ENCODE measurements at regions not wholly inside any gene's neighbourhood (a gene's known extent, or its start where the extent isn't known, plus 50 kb on each side); places are given as distances from the start of the nearest gene placed in this dataset.

DNA sequence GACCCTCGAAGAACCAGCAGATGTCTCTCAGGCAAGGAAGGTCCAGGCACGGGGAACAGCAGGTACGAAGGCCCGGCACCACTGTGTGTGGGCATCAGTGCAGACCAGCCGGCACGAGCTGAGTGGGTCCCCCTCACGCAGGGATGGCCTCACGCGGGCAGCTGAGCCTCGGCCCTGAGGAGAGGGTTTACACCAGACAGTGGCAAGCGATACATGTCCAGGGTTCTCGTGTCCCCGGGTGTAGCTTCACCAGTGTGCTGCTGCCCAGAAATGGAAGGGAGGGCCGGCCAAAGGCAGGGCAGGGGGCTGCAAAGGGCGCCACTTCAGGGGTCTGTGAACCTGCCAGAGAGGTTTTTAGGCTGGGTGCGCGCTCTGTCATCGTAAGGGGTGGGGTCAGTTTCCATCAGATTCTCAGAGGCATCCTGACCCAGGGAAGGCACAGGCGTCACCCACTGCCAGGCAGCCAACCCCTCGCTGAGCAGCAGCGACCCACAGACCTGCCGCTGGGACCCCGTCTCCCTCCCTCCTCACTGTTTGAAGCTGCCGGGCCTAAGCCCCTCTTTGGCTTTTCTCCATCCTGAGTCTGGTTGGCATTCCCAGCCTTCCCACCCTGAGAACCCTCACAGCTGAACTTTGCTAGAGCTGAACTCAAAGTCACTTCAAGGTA is 107.0 kb downstream of the CPZ start:
- Histone ChIP-seq H3K36me3 (ENCODE audit: control insufficient read depth in 5 of 5, insufficient read depth in 5 of 5, low read length in 5 of 5) (no peaks in the 10 kb centered on the region), H3K27me3 (ENCODE audit: control insufficient read depth in 5 of 5, insufficient read depth in 4 of 5, low read length in 5 of 5) (peaks cover 42 to 65% (median 55%) of the 10 kb centered on the region in 5 donors), H3K9ac (ENCODE audit: low read length in 5 of 5) (no peak overlapping the region)

DNA sequence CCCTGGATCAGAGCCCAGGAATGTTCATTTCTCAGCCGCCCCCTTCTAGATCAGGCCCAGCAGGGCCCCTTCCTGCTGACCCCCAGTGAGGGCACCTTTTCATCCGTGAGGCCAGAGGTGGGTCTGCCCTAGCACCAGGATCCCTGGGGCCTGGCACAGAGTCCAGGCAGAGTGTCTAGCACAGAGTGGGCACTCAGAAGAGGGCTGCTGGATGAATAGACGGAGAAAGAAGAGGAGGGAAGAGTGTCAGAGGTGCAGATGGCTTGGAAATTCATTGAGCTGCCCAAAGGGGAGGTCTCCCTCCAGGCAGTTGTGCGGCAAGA is 106.5 kb downstream of the CPZ start:
- H3K4me3 ChIP-seq (ENCODE audit: low read depth in 1 of 5, low read length in 5 of 5): no peak overlapping the region
- H3K27ac ChIP-seq (ENCODE audit: low read depth, low read length): no peak overlapping the region
- no peak overlapping the region for H3K9ac ChIP-seq (ENCODE audit: low read length in 5 of 5)
- H3K4me1 ChIP-seq (ENCODE audit: control insufficient read depth in 5 of 5, insufficient read depth in 5 of 5, low read length in 5 of 5): peaks cover 0 to 3% (median 0%) of the 10 kb centered on the region in 5 donors
- peaks cover 42 to 68% (median 55%) of the 10 kb centered on the region in 5 donors for H3K27me3 ChIP-seq (ENCODE audit: control insufficient read depth in 5 of 5, insufficient read depth in 4 of 5, low read length in 5 of 5)
- H3K36me3 ChIP-seq (ENCODE audit: control insufficient read depth in 5 of 5, insufficient read depth in 5 of 5, low read length in 5 of 5): no peaks in the 10 kb centered on the region
- peaks cover 0 to 10% (median 4%) of the 10 kb centered on the region in 5 donors for H3K9me3 ChIP-seq (ENCODE audit: control insufficient read depth in 5 of 5, low read length in 5 of 5)

More for the DNA sequence above, 107.0 kb downstream of the CPZ start:
- no peak overlapping the region for H3K4me3 ChIP-seq (ENCODE audit: low read depth in 1 of 5, low read length in 5 of 5)
- H3K9me3 ChIP-seq (ENCODE audit: control insufficient read depth in 5 of 5, low read length in 5 of 5): peaks cover 0 to 10% (median 4%) of the 10 kb centered on the region in 5 donors
- H3K27ac ChIP-seq (ENCODE audit: low read depth, low read length): no peak overlapping the region
- peaks cover 0 to 3% (median 0%) of the 10 kb centered on the region in 5 donors for H3K4me1 ChIP-seq (ENCODE audit: control insufficient read depth in 5 of 5, insufficient read depth in 5 of 5, low read length in 5 of 5)

- no peak overlapping the region for H3K27ac ChIP-seq (ENCODE audit: low read depth, low read length)
- H3K36me3 ChIP-seq (ENCODE audit: control insufficient read depth in 5 of 5, insufficient read depth in 5 of 5, low read length in 5 of 5): no peaks in the 10 kb centered on the region
- peaks cover 37 to 64% (median 51%) of the 10 kb centered on the region in 5 donors for H3K27me3 ChIP-seq (ENCODE audit: control insufficient read depth in 5 of 5, insufficient read depth in 4 of 5, low read length in 5 of 5)
- H3K4me1 ChIP-seq (ENCODE audit: control insufficient read depth in 5 of 5, insufficient read depth in 5 of 5, low read length in 5 of 5): peaks cover 0 to 3% (median 0%) of the 10 kb centered on the region in 5 donors
- H3K4me3 ChIP-seq (ENCODE audit: low read depth in 1 of 5, low read length in 5 of 5): no peak overlapping the region
- no peak overlapping the region for H3K9ac ChIP-seq (ENCODE audit: low read length in 5 of 5)
- H3K9me3 ChIP-seq (ENCODE audit: control insufficient read depth in 5 of 5, low read length in 5 of 5): peaks cover 0 to 10% (median 4%) of the 10 kb centered on the region in 5 donors
Measured at GRCh38 chr4:8698341-8699062, 105.9 kb downstream of the CPZ start.

- peaks cover 0 to 10% (median 4%) of the 10 kb centered on the region in 5 donors for H3K9me3 ChIP-seq (ENCODE audit: control insufficient read depth in 5 of 5, low read length in 5 of 5)
- peaks cover 35 to 59% (median 44%) of the 10 kb centered on the region in 5 donors for H3K27me3 ChIP-seq (ENCODE audit: control insufficient read depth in 5 of 5, insufficient read depth in 4 of 5, low read length in 5 of 5)
- H3K9ac ChIP-seq (ENCODE audit: low read length in 5 of 5): no peak overlapping the region
Measured at GRCh38 chr4:8697826-8698225, 105.3 kb downstream of the CPZ start.

DNA sequence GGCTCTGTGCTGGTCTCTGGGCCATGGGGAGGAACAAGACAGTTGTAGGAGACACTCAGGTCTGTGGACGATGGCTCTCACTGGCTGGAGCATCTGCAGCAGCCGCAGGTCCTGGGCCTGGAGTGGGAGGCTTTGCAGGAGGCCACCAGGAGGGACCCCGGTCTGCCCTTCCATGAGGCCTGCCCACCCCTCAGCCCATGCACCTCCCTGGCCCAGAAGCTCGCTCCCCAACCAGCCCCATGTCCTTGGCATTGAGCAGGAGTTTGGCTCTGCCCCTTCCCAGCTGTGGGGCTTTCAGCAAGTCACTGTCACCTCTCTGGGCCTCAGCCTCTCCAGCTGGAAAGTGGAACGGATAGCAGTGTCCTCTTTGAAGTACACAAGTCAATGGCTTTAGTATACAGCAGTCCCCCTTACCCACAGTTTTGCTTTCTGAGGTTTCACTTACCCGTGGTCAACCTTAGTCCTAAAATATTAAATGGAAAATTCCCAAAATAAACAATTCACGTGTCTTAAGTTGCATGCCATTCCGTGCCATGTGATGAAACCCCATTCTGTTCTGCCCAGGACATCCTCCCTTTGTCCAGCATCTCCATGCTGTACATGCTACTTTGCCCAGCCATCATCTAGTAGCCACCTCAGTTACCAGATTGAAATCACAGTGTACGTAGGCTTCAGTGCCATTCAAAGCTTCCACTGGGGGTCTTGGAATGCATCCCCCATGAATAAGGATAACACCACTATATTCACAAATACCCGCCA is 104.0 kb downstream of the CPZ start:
- Histone ChIP-seq H3K27me3 (ENCODE audit: control insufficient read depth in 5 of 5, insufficient read depth in 4 of 5, low read length in 5 of 5) (peaks cover 28 to 47% (median 37%) of the 10 kb centered on the region in 5 donors), H3K27ac (ENCODE audit: low read depth, low read length) (no peak overlapping the region), H3K4me1 (ENCODE audit: control insufficient read depth in 5 of 5, insufficient read depth in 5 of 5, low read length in 5 of 5) (peaks cover 0 to 3% (median 0%) of the 10 kb centered on the region in 5 donors), H3K36me3 (ENCODE audit: control insufficient read depth in 5 of 5, insufficient read depth in 5 of 5, low read length in 5 of 5) (no peaks in the 10 kb centered on the region), H3K9ac (ENCODE audit: low read length in 5 of 5) (no peak overlapping the region), H3K4me3 (ENCODE audit: low read depth in 1 of 5, low read length in 5 of 5) (no peak overlapping the region), H3K9me3 (ENCODE audit: control insufficient read depth in 5 of 5, low read length in 5 of 5) (peaks cover 0 to 10% (median 4%) of the 10 kb centered on the region in 5 donors)

More at GRCh38 chr4:8697826-8698225, 105.3 kb downstream of the CPZ start:
- H3K36me3 ChIP-seq (ENCODE audit: control insufficient read depth in 5 of 5, insufficient read depth in 5 of 5, low read length in 5 of 5): no peaks in the 10 kb centered on the region
- H3K4me3 ChIP-seq (ENCODE audit: low read depth in 1 of 5, low read length in 5 of 5): no peak overlapping the region
- H3K27ac ChIP-seq (ENCODE audit: low read depth, low read length): no peak overlapping the region
- H3K4me1 ChIP-seq (ENCODE audit: control insufficient read depth in 5 of 5, insufficient read depth in 5 of 5, low read length in 5 of 5): peaks cover 0 to 3% (median 0%) of the 10 kb centered on the region in 5 donors

GRCh38 chr4:8695237-8696219 is 103.0 kb downstream of the CPZ start:
- no peaks in the 10 kb centered on the region for H3K36me3 ChIP-seq (ENCODE audit: control insufficient read depth in 5 of 5, insufficient read depth in 5 of 5, low read length in 5 of 5)
- no peak overlapping the region for H3K4me3 ChIP-seq (ENCODE audit: low read depth in 1 of 5, low read length in 5 of 5)
- no peak overlapping the region for H3K9ac ChIP-seq (ENCODE audit: low read length in 5 of 5)
- peaks cover 0 to 4% (median 0%) of the 10 kb centered on the region in 5 donors for H3K4me1 ChIP-seq (ENCODE audit: control insufficient read depth in 5 of 5, insufficient read depth in 5 of 5, low read length in 5 of 5)
- no peak overlapping the region for H3K27ac ChIP-seq (ENCODE audit: low read depth, low read length)
- peaks cover 2 to 10% (median 4%) of the 10 kb centered on the region in 5 donors for H3K9me3 ChIP-seq (ENCODE audit: control insufficient read depth in 5 of 5, low read length in 5 of 5)
- H3K27me3 ChIP-seq (ENCODE audit: control insufficient read depth in 5 of 5, insufficient read depth in 4 of 5, low read length in 5 of 5): peaks cover 21 to 42% (median 33%) of the 10 kb centered on the region in 5 donors

DNA sequence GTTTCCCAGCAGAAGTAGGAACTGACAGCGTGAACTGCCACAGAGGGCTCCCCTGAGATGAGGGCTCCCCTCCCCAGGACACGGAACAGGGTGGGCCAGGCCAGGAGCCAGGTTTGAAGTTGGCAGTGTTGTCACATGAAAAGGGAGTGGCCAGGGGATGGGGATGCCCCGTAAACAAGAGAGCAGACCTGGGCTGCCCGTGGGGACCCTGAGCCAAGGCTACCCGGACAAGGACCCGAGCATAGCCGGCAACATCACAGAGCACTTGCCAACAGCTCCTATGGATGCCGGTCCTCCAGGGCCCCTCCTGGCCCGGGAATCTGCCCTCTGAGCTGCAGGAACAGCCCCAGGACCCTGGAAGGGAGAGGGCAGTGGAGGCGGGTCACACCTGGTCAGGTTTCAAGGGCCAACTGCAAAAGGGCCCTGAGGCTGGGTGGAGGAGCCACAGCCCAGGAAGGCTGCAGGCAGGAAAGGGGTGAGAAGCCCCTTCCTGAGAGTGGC is 102.1 kb downstream of the CPZ start:
- H3K27me3 ChIP-seq (ENCODE audit: control insufficient read depth in 5 of 5, insufficient read depth in 4 of 5, low read length in 5 of 5): peaks cover 21 to 42% (median 34%) of the 10 kb centered on the region in 5 donors
- no peak overlapping the region for H3K27ac ChIP-seq (ENCODE audit: low read depth, low read length)
- no peaks in the 10 kb centered on the region for H3K36me3 ChIP-seq (ENCODE audit: control insufficient read depth in 5 of 5, insufficient read depth in 5 of 5, low read length in 5 of 5)
- no peak overlapping the region for H3K4me3 ChIP-seq (ENCODE audit: low read depth in 1 of 5, low read length in 5 of 5)
- peaks cover 0 to 4% (median 0%) of the 10 kb centered on the region in 5 donors for H3K4me1 ChIP-seq (ENCODE audit: control insufficient read depth in 5 of 5, insufficient read depth in 5 of 5, low read length in 5 of 5)
- H3K9ac ChIP-seq (ENCODE audit: low read length in 5 of 5): no peak overlapping the region
- peaks cover 2 to 10% (median 4%) of the 10 kb centered on the region in 5 donors for H3K9me3 ChIP-seq (ENCODE audit: control insufficient read depth in 5 of 5, low read length in 5 of 5)

- Histone ChIP-seq H3K36me3 (ENCODE audit: control insufficient read depth in 5 of 5, insufficient read depth in 5 of 5, low read length in 5 of 5) (no peaks in the 10 kb centered on the region), H3K27ac (ENCODE audit: low read depth, low read length) (no peak overlapping the region), H3K27me3 (ENCODE audit: control insufficient read depth in 5 of 5, insufficient read depth in 4 of 5, low read length in 5 of 5) (peaks cover 22 to 42% (median 30%) of the 10 kb centered on the region in 5 donors), H3K4me1 (ENCODE audit: control insufficient read depth in 5 of 5, insufficient read depth in 5 of 5, low read length in 5 of 5) (peaks cover 0 to 4% (median 0%) of the 10 kb centered on the region in 5 donors), H3K4me3 (ENCODE audit: low read depth in 1 of 5, low read length in 5 of 5) (no peak overlapping the region), H3K9me3 (ENCODE audit: control insufficient read depth in 5 of 5, low read length in 5 of 5) (peaks cover 2 to 10% (median 4%) of the 10 kb centered on the region in 5 donors), H3K9ac (ENCODE audit: low read length in 5 of 5) (no peak overlapping the region)
Measured at GRCh38 chr4:8694226-8694625, 101.7 kb downstream of the CPZ start.
